HEK293 (cell line): ENCODE measurements at regions not wholly inside any gene's neighbourhood (a gene's known extent, or its start where the extent isn't known, plus 50 kb on each side); places are given as distances from the start of the nearest gene placed in this dataset.

Source experiments
- CTCF ChIA-PET: fragments of 350-600 bp; formaldehyde crosslinking; extraction: SDS; loops from one replicate; lab custom pipeline; 2021; ENCODE audit warnings: antibody characterized with exemption; lab: Yijun Ruan, JAX
- POLR2A ChIA-PET: fragments of 300-600 bp; formaldehyde crosslinking; extraction: SDS; loops from one replicate; lab custom pipeline; 2020; ENCODE audit warnings: antibody characterized with exemption, inconsistent platforms; lab: Yijun Ruan, JAX
- H3K27ac ChIP-seq: fragments of 200-500 bp; sonication (Bioruptor generic); 2 replicates; pipeline ENCODE4 v1.5.1; 2014; ENCODE audit warnings: low read depth, low read length, control low read depth, inconsistent platforms; ENCODE audit errors: extremely low read depth
- H3K36me3 ChIP-seq, 2 experiments: fragments of 200-500 bp in 1 of 2; sonication (Bioruptor generic) in 1 of 2; 1 replicate in 1 of 2; 2 replicates in 1 of 2; pipeline ENCODE4 v1.5.1; 2014 to 2017; ENCODE audit warnings: inconsistent platforms in 2 of 2, low read length in 2 of 2; ENCODE audit not compliant: control insufficient read depth in 2 of 2, insufficient read depth in 1 of 2
- H3K4me1 ChIP-seq: fragments of 200-500 bp; sonication (Bioruptor generic); 2 replicates; pipeline ENCODE4 v1.5.1; 2014; ENCODE audit warnings: mild to moderate bottlenecking, low read length, inconsistent platforms; ENCODE audit not compliant: control insufficient read depth, insufficient read depth
- H3K4me3 ChIP-seq: 2 replicates; pipeline ENCODE4 v1.5.1; 2011; ENCODE audit warnings: low read depth, mild to moderate bottlenecking, control low read depth, low read length, moderate library complexity
- H3K9me3 ChIP-seq: fragments of 200-500 bp; sonication (Bioruptor generic); 2 replicates; pipeline ENCODE4 v1.5.1; 2014; ENCODE audit warnings: low read depth, low read length, inconsistent platforms; ENCODE audit not compliant: control insufficient read depth, insufficient read depth
- GLI2 ChIP-seq: fragments of 450-650 bp; formaldehyde crosslinking; IDR thresholded peaks from 2 replicates; pipeline ENCODE4; 2017; ENCODE audit warnings: missing biosample characterization, missing genetic modification characterization, low read depth, borderline replicate concordance
- KLF8 ChIP-seq: fragments of 450-650 bp; formaldehyde crosslinking; IDR thresholded peaks from 2 replicates; pipeline ENCODE4 v1.5.1; 2016; ENCODE audit warnings: missing biosample characterization, missing genetic modification characterization
- OVOL3 ChIP-seq: fragments of 450-650 bp; formaldehyde crosslinking; IDR thresholded peaks from 2 replicates; pipeline ENCODE4 v1.5.1; 2016; ENCODE audit warnings: missing biosample characterization, missing genetic modification characterization
- SETDB1 ChIP-seq: IDR thresholded peaks from one replicate; pipeline ENCODE4 v1.6.1; 2017; ENCODE audit warnings: mild to moderate bottlenecking, low read length, moderate library complexity, mixed read lengths; ENCODE audit not compliant: insufficient read length
- ZBTB20 ChIP-seq: fragments of 450-650 bp; formaldehyde crosslinking; IDR thresholded peaks from 2 replicates; pipeline ENCODE4 v1.5.1; 2016; ENCODE audit warnings: missing biosample characterization, missing genetic modification characterization
- ZFP3 ChIP-seq: fragments of 450-650 bp; formaldehyde crosslinking; IDR thresholded peaks from 2 replicates; pipeline ENCODE4 v1.5.1; 2016; ENCODE audit warnings: low read depth, missing biosample characterization, missing genetic modification characterization
- ZIC2 ChIP-seq: fragments of 450-650 bp; formaldehyde crosslinking; IDR thresholded peaks from 2 replicates; pipeline ENCODE4 v1.5.1; 2016; ENCODE audit warnings: missing biosample characterization, missing genetic modification characterization
- ZNF114 ChIP-seq: fragments of 450-650 bp; formaldehyde crosslinking; IDR thresholded peaks from 2 replicates; pipeline ENCODE4 v1.5.0; 2017; ENCODE audit warnings: missing biosample characterization, missing genetic modification characterization
- ZNF157 ChIP-seq: fragments of 450-650 bp; formaldehyde crosslinking; IDR thresholded peaks from 2 replicates; pipeline ENCODE4 v1.5.1; 2016; ENCODE audit warnings: missing biosample characterization, missing genetic modification characterization
- ZNF174 ChIP-seq: fragments of 450-650 bp; formaldehyde crosslinking; IDR thresholded peaks from 2 replicates; pipeline ENCODE4 v1.5.0; 2017; ENCODE audit warnings: missing biosample characterization, mild to moderate bottlenecking, missing genetic modification characterization
- ZNF175 ChIP-seq: fragments of 450-650 bp; formaldehyde crosslinking; IDR thresholded peaks from 2 replicates; pipeline ENCODE4 v1.5.1; 2016; ENCODE audit warnings: missing biosample characterization, missing genetic modification characterization
- ZNF18 ChIP-seq: fragments of 450-650 bp; formaldehyde crosslinking; IDR thresholded peaks from 2 replicates; pipeline ENCODE4 v1.5.1; 2016; ENCODE audit warnings: missing biosample characterization, missing genetic modification characterization
- ZNF19 ChIP-seq: fragments of 450-650 bp; formaldehyde crosslinking; IDR thresholded peaks from 2 replicates; pipeline ENCODE4; 2016; ENCODE audit warnings: missing biosample characterization, missing genetic modification characterization, low read depth
- ZNF248 ChIP-seq: fragments of 450-650 bp; formaldehyde crosslinking; IDR thresholded peaks from 2 replicates; pipeline ENCODE4 v1.5.1; 2017; ENCODE audit warnings: missing biosample characterization, missing genetic modification characterization
- ZNF274 ChIP-seq, 2 experiments: fragments of 200-500 bp in 1 of 2; fragments of 450-650 bp in 1 of 2; sonication (Bioruptor generic) in 1 of 2; formaldehyde crosslinking in 1 of 2; IDR thresholded peaks; 2 replicates each; pipeline versions ENCODE4 v1.5.1 to v1.6.1; 2014 to 2016; ENCODE audit warnings: borderline replicate concordance in 1 of 2, inconsistent platforms in 1 of 2, low read length in 1 of 2, missing biosample characterization in 1 of 2, missing genetic modification characterization in 1 of 2
- ZNF292 ChIP-seq: fragments of 450-650 bp; formaldehyde crosslinking; IDR thresholded peaks from 2 replicates; pipeline ENCODE4 v1.5.1; 2016; ENCODE audit warnings: low read depth, missing biosample characterization, missing genetic modification characterization, borderline replicate concordance
- ZNF391 ChIP-seq: fragments of 450-650 bp; formaldehyde crosslinking; IDR thresholded peaks from 2 replicates; pipeline ENCODE4 v1.5.1; 2016; ENCODE audit warnings: low read depth, missing biosample characterization, missing genetic modification characterization, borderline replicate concordance
- ZNF473 ChIP-seq: fragments of 450-650 bp; formaldehyde crosslinking; IDR thresholded peaks from 2 replicates; pipeline ENCODE4 v1.5.1; 2017; ENCODE audit warnings: missing biosample characterization, missing genetic modification characterization
- ZNF488 ChIP-seq: fragments of 450-650 bp; formaldehyde crosslinking; IDR thresholded peaks from 2 replicates; pipeline ENCODE4 v1.5.1; 2016; ENCODE audit warnings: missing biosample characterization, missing genetic modification characterization
- ZNF623 ChIP-seq: fragments of 450-650 bp; formaldehyde crosslinking; IDR thresholded peaks from 2 replicates; pipeline ENCODE4 v1.5.1; 2016; ENCODE audit warnings: missing biosample characterization, missing genetic modification characterization
- ZNF664 ChIP-seq: fragments of 450-650 bp; formaldehyde crosslinking; IDR thresholded peaks from 2 replicates; pipeline ENCODE4 v1.5.1; 2016; ENCODE audit warnings: missing biosample characterization, missing genetic modification characterization
- ZSCAN16 ChIP-seq: fragments of 450-650 bp; formaldehyde crosslinking; IDR thresholded peaks from 2 replicates; pipeline ENCODE4 v1.5.1; 2016; ENCODE audit warnings: missing biosample characterization, missing genetic modification characterization
- TF ChIP-seq, protein P1 (sequence below): fragments of 450-650 bp; formaldehyde crosslinking; IDR thresholded peaks from 2 replicates; pipeline ENCODE4 v1.5.1; 2016; ENCODE audit warnings: missing biosample characterization, missing genetic modification characterization
- TF ChIP-seq, protein P2 (sequence below): sonication (generic); formaldehyde crosslinking; IDR thresholded peaks from 2 replicates; pipeline ENCODE4 v1.8.1; 2022; ENCODE audit warnings: mild to moderate bottlenecking, moderate library complexity, missing genetic modification reagents

DNA sequence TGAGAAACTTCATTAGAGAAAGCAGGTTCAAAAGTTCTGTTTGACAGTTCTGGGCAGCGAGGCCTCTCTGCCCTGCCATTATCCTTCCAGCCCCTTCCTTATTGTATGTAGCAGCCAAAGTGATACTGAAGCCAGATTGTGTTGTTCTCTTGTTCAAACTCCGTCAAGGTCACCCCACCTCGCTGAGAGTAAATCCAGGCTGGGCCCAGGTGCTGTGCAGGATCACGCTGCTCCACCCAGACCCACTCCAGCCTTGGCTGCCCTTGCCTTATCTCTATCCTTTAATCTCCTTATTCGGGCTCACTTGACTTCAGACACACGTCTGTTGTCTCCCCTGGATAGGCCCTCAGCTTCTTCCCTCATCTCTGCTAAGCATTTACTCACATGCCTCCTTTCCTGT, 196.1 kb downstream of the CPS1 start (continued):
- TF ChIP-seq ZNF488 (tag by site-specific recombination): no peak

GRCh38 chr2:210753386-210753785, 197.0 kb downstream of the CPS1 start:
- POLR2A ChIA-PET: no interaction called here
- H3K4me3 ChIP-seq: no peak overlapping the region
- no peak overlapping the region for H3K27ac ChIP-seq
- no peaks in the 10 kb centered on the region for H3K9me3 ChIP-seq
- TF ChIP-seq, protein P1, sequence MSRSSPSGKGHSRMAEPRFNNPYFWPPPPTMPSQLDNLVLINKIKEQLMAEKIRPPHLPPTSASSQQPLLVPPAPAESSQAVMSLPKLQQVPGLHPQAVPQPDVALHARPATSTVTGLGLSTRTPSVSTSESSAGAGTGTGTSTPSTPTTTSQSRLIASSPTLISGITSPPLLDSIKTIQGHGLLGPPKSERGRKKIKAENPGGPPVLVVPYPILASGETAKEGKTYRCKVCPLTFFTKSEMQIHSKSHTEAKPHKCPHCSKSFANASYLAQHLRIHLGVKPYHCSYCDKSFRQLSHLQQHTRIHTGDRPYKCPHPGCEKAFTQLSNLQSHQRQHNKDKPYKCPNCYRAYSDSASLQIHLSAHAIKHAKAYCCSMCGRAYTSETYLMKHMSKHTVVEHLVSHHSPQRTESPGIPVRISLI (tag by site-specific recombination): no peak
- TF ChIP-seq ZNF473 (tag by site-specific recombination) (no peak), ZNF248 (tag by site-specific recombination) (no peak), OVOL3 (tag by site-specific recombination) (no peak)
- CTCF ChIA-PET: no interaction called here
- no peaks in the 10 kb centered on the region for H3K36me3 ChIP-seq
- no peaks in the 10 kb centered on the region for H3K4me1 ChIP-seq

DNA sequence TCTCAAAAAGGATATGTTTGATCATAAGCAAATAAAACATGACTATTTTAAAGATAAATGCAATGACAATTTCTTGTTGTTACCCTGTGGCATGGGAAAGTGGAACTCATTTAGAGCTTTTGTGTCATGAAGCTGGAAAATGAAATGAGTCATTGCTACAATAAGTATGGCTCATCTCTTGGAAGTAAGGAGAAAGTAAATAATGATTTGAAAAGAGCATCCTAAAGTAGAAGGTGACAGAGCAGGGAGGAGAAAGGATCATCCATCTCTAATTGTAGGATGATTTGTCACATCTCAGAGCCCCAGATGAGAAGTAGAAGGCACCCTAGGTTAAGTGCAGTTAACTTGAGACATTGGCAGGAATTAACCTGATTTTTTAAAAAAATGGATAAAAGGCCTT, 200.5 kb downstream of the CPS1 start:
- H3K4me3 ChIP-seq: no peak overlapping the region
- no peak for TF ChIP-seq ZNF623 (tag by site-specific recombination)
- no peak for TF ChIP-seq ZNF157
- no peak for TF ChIP-seq SETDB1
- no peak for TF ChIP-seq ZNF18
- TF ChIP-seq ZNF114 (tag by site-specific recombination): no peak
- TF ChIP-seq ZNF274 (IDR thresholded peaks at IDR 0.05; ENCODE audit: low read length): no peak
- TF ChIP-seq ZNF274 (tag by site-specific recombination; IDR thresholded peaks at IDR 0.05; ENCODE audit: borderline replicate concordance): no peak
- TF ChIP-seq ZNF174: no peak
- no peak for TF ChIP-seq ZIC2 (tag by site-specific recombination)
- TF ChIP-seq KLF8: no peak
- TF ChIP-seq ZBTB20 (tag by site-specific recombination): no peak
- no peak for TF ChIP-seq ZNF19
- TF ChIP-seq ZNF175: no peak
- TF ChIP-seq ZNF664 (tag by site-specific recombination): no peak
- no peak for TF ChIP-seq GLI2 (tag by site-specific recombination)
- no peak for TF ChIP-seq ZSCAN16 (tag by site-specific recombination)
- no peak for TF ChIP-seq ZNF391 (tag by site-specific recombination)
- TF ChIP-seq ZNF292: no peak
- TF ChIP-seq, protein P2, sequence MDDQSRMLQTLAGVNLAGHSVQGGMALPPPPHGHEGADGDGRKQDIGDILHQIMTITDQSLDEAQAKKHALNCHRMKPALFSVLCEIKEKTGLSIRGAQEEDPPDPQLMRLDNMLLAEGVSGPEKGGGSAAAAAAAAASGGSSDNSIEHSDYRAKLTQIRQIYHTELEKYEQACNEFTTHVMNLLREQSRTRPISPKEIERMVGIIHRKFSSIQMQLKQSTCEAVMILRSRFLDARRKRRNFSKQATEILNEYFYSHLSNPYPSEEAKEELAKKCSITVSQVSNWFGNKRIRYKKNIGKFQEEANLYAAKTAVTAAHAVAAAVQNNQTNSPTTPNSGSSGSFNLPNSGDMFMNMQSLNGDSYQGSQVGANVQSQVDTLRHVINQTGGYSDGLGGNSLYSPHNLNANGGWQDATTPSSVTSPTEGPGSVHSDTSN: no peak
- TF ChIP-seq ZFP3 (tag by site-specific recombination): no peak
- H3K4me1 ChIP-seq: no peaks in the 10 kb centered on the region
- no peaks in the 10 kb centered on the region for H3K9me3 ChIP-seq
- no peak overlapping the region for H3K27ac ChIP-seq
- POLR2A ChIA-PET: no interaction called here
- H3K36me3 ChIP-seq: no peaks in the 10 kb centered on the region
- CTCF ChIA-PET: no interaction called here
